ENCODE measurements at regions not wholly inside any gene's neighbourhood (a gene's known extent, or its start where the extent isn't known, plus 50 kb on each side); places are given as distances from the start of the nearest gene placed in this dataset.
"Not testable (repeated sequence)": the region's sequence is repeated elsewhere in the genome, so short reads cannot be mapped to it uniquely, and the experiment has no call there.

DNA sequence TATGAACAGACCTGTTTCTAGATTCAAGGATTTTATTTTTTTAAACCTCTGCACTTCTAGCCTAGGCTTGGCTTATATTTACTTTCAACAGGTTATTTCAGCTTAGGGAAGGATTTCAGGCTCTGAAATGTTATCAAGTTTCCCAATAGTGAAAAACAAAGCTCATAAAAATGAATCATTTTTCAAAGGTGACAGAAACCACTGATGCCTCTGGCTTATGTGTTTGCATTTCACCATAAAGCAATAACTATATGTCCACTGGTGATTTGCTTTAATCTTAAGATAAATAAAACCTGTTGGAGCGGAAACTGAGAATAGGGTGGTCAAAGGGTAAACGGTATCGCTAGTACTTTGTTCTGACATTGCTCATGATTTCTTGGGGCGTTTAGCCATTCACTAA, 141.2 kb upstream of the LRIG1 start:
- DNase-seq (ENCODE audit: insufficient read length): no peak
- no peak for TF ChIP-seq POLR2AphosphoS5 (IDR thresholded peaks at IDR 0.05; ENCODE audit: low read depth, low read length)
- TF ChIP-seq TAF1 (IDR thresholded peaks at IDR 0.05; ENCODE audit: borderline replicate concordance, low read depth, low read length): no peak
- TF ChIP-seq POLR2A (IDR thresholded peaks at IDR 0.05; ENCODE audit: low read depth, low read length): no peak
- FAIRE-seq: no peak

DNA sequence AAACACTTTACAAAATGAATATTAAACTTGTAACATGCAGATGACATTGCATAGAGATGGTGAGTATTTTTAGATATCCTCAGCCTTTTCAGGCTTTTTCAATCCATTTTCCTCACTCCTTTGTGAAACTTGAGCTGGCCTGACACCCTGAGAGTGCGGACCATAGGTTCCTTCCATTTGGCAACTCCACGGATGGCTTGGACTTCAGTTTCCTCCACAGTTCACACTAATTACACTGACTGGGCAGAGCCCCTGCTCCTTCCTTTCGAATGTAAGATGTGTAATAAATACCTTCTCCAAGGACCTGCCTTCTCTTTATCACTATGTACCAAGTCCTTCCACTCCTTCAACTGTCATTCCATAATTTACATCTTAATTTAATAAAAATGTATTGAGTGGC, 141.7 kb upstream of the LRIG1 start:
- no peak for FAIRE-seq
- TF ChIP-seq POLR2AphosphoS5 (IDR thresholded peaks at IDR 0.05; ENCODE audit: low read depth, low read length): no peak

GRCh38 chr3:66644549-66644948, 143.7 kb upstream of the LRIG1 start:
- FAIRE-seq: no peak
- DNase-seq (ENCODE audit: insufficient read length): no peak

More for the DNA sequence above, 141.7 kb upstream of the LRIG1 start:
- no peak for DNase-seq (ENCODE audit: insufficient read length)

GRCh38 chr3:66648975-66649374, 148.2 kb upstream of the LRIG1 start:
- FAIRE-seq: no peak
- TF ChIP-seq TAF1 (IDR thresholded peaks at IDR 0.05; ENCODE audit: borderline replicate concordance, low read depth, low read length): no peak
- no peak for TF ChIP-seq POLR2AphosphoS5 (IDR thresholded peaks at IDR 0.05; ENCODE audit: low read depth, low read length)
- TF ChIP-seq POLR2A (IDR thresholded peaks at IDR 0.05; ENCODE audit: low read depth, low read length): no peak
- no peak for DNase-seq (ENCODE audit: insufficient read length)

More at GRCh38 chr3:66644549-66644948, 143.7 kb upstream of the LRIG1 start:
- TF ChIP-seq TAF1 (IDR thresholded peaks at IDR 0.05; ENCODE audit: borderline replicate concordance, low read depth, low read length): no peak
- TF ChIP-seq POLR2AphosphoS5 (IDR thresholded peaks at IDR 0.05; ENCODE audit: low read depth, low read length): no peak
- TF ChIP-seq POLR2A (IDR thresholded peaks at IDR 0.05; ENCODE audit: low read depth, low read length): no peak

- FAIRE-seq; DNase-seq (ENCODE audit: insufficient read length): not testable (repeated sequence)
Observed at GRCh38 chr3:66651520-66651919, 150.7 kb upstream of the LRIG1 start.

DNA sequence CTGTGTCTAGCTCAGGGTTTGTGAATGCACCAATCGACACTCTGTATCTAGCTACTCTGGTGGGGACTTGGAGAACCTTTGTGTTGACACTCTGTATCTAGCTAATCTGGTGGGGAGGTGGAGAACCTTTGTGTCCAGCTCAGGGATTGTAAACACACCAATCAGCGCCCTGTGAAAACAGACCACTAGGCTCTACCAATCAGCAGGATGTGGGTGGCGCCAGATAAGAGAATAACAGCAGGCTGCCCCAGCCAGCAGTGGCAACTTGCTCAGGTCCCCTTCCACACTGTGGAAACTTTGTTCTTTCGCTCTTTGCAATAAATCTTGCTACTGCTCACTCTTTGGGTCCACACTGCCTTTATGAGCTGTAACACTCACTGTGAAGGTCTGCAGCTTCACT, 151.3 kb upstream of the LRIG1 start:
- DNase-seq (ENCODE audit: insufficient read length); FAIRE-seq: not testable (repeated sequence)

DNA sequence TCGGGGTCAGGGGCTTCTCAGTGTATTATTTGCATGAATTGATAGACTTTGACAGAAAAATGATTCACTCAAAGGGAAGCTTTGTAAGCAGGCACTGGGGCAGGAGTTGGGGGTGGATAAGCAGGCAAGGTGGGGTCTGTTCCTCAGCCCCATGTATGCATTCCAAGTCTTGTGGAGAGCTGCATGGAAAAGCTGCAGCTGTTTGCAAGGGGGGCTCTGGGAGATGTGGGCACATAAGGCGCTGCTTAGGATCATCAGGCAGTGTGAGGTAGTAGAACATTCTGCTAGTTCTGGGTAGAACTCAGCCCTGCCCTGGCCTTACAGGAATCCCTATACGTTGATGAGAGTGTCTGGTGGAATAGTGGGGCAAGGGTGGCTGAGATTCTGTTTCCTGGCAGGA, 154.2 kb upstream of the LRIG1 start:
- DNase-seq (ENCODE audit: insufficient read length) (no peak), FAIRE-seq (no peak)
- TF ChIP-seq POLR2AphosphoS5 (IDR thresholded peaks at IDR 0.05; ENCODE audit: low read depth, low read length) (no peak), POLR2A (IDR thresholded peaks at IDR 0.05; ENCODE audit: low read depth, low read length) (no peak), TAF1 (IDR thresholded peaks at IDR 0.05; ENCODE audit: borderline replicate concordance, low read depth, low read length) (no peak)

GRCh38 chr3:66655671-66656070, 154.8 kb upstream of the LRIG1 start:
- DNase-seq (ENCODE audit: insufficient read length) (no peak), FAIRE-seq (no peak)
- TF ChIP-seq TAF1 (IDR thresholded peaks at IDR 0.05; ENCODE audit: borderline replicate concordance, low read depth, low read length): no peak
- no peak for TF ChIP-seq POLR2A (IDR thresholded peaks at IDR 0.05; ENCODE audit: low read depth, low read length)
- no peak for TF ChIP-seq POLR2AphosphoS5 (IDR thresholded peaks at IDR 0.05; ENCODE audit: low read depth, low read length)

DNA sequence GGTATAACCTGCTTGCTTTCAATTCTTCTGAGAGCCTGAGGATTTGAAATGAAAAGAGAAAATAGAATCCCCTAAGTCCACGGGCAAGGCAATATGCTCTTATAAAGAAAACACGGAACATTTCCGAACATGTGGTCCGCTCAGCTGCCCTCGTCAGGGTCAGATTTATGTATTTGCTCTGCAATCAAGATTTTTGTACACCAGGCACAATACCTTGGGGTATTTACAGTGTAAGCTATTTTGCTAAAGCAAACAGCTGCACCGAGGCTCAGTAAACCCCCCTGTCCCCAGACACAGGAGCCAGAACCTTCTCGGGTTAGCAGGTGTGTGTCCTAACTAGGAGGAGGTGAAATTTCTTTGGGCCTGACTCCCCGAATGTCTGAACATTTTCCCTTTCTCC, 155.8 kb upstream of the LRIG1 start:
- DNase-seq (ENCODE audit: insufficient read length) (no peak), FAIRE-seq (no peak)
- TF ChIP-seq POLR2A (IDR thresholded peaks at IDR 0.05; ENCODE audit: low read depth, low read length) (no peak), TAF1 (IDR thresholded peaks at IDR 0.05; ENCODE audit: borderline replicate concordance, low read depth, low read length) (no peak), POLR2AphosphoS5 (IDR thresholded peaks at IDR 0.05; ENCODE audit: low read depth, low read length) (no peak)

DNA sequence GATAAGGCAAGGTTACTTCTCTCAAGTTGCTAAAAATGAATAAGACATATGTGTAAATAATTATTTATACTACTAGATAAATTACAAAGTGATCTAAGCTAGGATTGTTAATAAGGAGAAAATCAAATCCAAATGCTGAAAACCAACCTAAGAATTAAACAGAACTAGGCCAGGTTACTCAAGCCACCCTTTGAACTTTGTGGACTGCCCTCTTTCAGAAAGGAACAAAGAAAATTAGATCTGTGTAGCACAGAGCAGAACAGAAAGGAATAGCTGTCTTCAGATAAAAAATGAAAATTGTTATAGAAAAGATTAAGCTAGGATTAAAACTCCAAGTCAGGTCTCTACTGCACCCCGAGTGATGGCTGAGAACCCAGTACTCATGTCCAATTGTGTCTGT, 158.2 kb upstream of the LRIG1 start:
- FAIRE-seq (no peak), DNase-seq (ENCODE audit: insufficient read length) (no peak)
- TF ChIP-seq TAF1 (IDR thresholded peaks at IDR 0.05; ENCODE audit: borderline replicate concordance, low read depth, low read length): no peak
- TF ChIP-seq POLR2A (IDR thresholded peaks at IDR 0.05; ENCODE audit: low read depth, low read length): no peak
- TF ChIP-seq POLR2AphosphoS5 (IDR thresholded peaks at IDR 0.05; ENCODE audit: low read depth, low read length): no peak

- TF ChIP-seq POLR2AphosphoS5 (IDR thresholded peaks at IDR 0.05; ENCODE audit: low read depth, low read length): no peak
- no peak for TF ChIP-seq TAF1 (IDR thresholded peaks at IDR 0.05; ENCODE audit: borderline replicate concordance, low read depth, low read length)
- no peak for TF ChIP-seq POLR2A (IDR thresholded peaks at IDR 0.05; ENCODE audit: low read depth, low read length)
- FAIRE-seq: no peak
- no peak for DNase-seq (ENCODE audit: insufficient read length)
Observed at GRCh38 chr3:66661628-66662027, 160.8 kb upstream of the LRIG1 start.

DNA sequence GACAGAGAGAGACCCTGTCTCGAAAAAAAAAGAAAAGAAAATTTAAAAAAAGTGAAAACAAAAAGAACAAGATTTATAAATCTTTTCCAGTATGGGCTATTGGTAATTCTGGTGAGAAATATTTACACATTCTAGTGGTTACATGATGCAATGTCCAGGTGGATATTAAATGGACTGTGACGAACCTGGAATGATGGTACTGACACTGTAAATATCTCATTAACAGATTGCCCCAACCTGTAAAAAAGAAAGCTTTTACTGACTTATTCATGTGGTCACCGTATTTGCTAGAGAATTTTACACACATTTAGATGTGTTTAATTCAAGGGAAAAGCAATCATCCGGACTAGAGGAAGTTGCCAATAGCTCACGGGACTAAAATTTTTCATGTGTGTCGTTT, 162.1 kb upstream of the LRIG1 start:
- TF ChIP-seq TAF1 (IDR thresholded peaks at IDR 0.05; ENCODE audit: borderline replicate concordance, low read depth, low read length): no peak
- no peak for TF ChIP-seq POLR2A (IDR thresholded peaks at IDR 0.05; ENCODE audit: low read depth, low read length)
- TF ChIP-seq POLR2AphosphoS5 (IDR thresholded peaks at IDR 0.05; ENCODE audit: low read depth, low read length): no peak
- peak; percentile 44 for FAIRE-seq
- DNase-seq (ENCODE audit: insufficient read length): no peak

DNA sequence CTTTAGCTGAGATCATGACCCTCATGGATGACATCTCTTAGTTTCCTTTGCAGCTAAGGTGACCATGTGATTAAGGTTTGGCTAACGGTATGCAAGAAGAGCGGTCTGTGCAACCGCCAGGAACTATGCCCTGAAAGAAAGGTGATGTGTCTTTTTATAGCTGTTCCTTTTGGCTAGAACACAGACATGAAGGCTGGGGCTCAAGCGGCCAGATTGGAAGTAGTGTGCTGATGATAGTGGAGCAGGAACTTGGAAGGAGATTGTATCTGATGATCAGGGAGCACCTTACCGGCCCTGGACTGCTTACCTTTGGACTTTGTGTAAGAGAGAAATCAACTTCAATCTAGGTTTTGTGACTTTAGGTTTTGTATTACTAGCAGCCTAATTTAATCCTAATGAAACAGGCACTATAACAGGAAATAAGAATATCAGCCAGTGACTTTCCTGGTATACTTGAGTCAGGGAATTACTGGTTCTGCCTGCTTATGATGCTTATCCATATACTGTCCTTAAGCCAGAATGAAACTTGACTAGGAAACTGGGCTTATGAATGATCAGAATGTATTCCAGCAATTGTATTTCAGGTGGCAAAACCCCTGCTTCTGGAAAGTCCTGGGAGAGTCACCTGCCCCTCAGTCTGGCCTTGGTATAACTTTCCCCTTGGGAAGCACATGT, 164.3 kb upstream of the LRIG1 start:
- FAIRE-seq: no peak
- no peak for TF ChIP-seq TAF1 (IDR thresholded peaks at IDR 0.05; ENCODE audit: borderline replicate concordance, low read depth, low read length)
- TF ChIP-seq POLR2AphosphoS5 (IDR thresholded peaks at IDR 0.05; ENCODE audit: low read depth, low read length): no peak
- no peak for TF ChIP-seq POLR2A (IDR thresholded peaks at IDR 0.05; ENCODE audit: low read depth, low read length)
- no peak for DNase-seq (ENCODE audit: insufficient read length)

Data from GM12892 (cell line).